ENCODE measurements at regions not wholly inside any gene's neighbourhood (a gene's known extent, or its start where the extent isn't known, plus 50 kb on each side); places are given as distances from the start of the nearest gene placed in this dataset.

DNA sequence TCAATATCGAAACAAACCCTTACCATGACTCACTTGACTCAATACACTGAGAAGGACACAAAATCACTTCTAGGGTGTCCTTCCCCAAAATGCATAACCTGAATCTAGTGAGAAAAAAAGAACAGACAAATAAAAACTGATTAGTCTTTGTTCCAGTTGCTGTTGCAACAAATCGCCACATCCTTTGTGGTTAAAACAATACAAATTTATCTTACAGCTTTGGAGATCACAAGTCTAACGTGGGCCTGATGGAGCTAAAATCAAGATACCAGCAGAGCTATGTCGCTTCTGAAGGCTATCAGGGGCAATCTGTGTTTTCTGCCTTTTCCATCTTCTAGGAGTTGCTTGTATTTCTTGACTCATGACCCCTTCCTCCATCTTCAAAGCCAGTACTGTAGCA is 541.7 kb downstream of the KCNJ3 start:
- TF ChIP-seq, protein P1, sequence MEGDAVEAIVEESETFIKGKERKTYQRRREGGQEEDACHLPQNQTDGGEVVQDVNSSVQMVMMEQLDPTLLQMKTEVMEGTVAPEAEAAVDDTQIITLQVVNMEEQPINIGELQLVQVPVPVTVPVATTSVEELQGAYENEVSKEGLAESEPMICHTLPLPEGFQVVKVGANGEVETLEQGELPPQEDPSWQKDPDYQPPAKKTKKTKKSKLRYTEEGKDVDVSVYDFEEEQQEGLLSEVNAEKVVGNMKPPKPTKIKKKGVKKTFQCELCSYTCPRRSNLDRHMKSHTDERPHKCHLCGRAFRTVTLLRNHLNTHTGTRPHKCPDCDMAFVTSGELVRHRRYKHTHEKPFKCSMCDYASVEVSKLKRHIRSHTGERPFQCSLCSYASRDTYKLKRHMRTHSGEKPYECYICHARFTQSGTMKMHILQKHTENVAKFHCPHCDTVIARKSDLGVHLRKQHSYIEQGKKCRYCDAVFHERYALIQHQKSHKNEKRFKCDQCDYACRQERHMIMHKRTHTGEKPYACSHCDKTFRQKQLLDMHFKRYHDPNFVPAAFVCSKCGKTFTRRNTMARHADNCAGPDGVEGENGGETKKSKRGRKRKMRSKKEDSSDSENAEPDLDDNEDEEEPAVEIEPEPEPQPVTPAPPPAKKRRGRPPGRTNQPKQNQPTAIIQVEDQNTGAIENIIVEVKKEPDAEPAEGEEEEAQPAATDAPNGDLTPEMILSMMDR (IDR thresholded peaks at IDR 0.05 in 4 of 5, conservative IDR thresholded peaks at IDR 0.05 in 1 of 5), result no peak
- TF ChIP-seq POLR2A (IDR thresholded peaks at IDR 0.05), result no peak
